SK-N-SH (cell line): ENCODE measurements at regions not wholly inside any gene's neighbourhood (a gene's known extent, or its start where the extent isn't known, plus 50 kb on each side); places are given as distances from the start of the nearest gene placed in this dataset.

Source experiments
- CTCF ChIA-PET: fragments of 300-600, 350-600 bp; formaldehyde crosslinking; extraction: SDS; loops from one replicate; lab custom pipeline; 2021; lab: Yijun Ruan, JAX
- POLR2A ChIA-PET: fragments of 350-600 bp; sonication (Branson Sonifier 250); formaldehyde crosslinking; extraction: SDS; loops from one replicate; lab custom pipeline; 2020; ENCODE audit warnings: antibody characterized with exemption, inconsistent platforms; lab: Yijun Ruan, JAX
- DNase-seq: peaks from one replicate; pipeline ENCODE4 v3.0.0; 2012
- H2AFZ ChIP-seq: fragments of 200-600 bp; sonication (generic); 2 replicates; pipeline ENCODE4 v1.8.1; 2016; ENCODE audit warnings: antibody characterized with exemption, mild to moderate bottlenecking, low read depth
- H3F3A ChIP-seq: fragments of 200-600 bp; sonication (generic); replicated peaks from 2 replicates; pipeline ENCODE3; 2016; ENCODE audit warnings: antibody characterized with exemption, mild to moderate bottlenecking; ENCODE audit not compliant: insufficient read depth
- H3K27ac ChIP-seq, 2 experiments: fragments of 200-500 bp in 1 of 2; fragments of 200-600 bp in 1 of 2; sonication (Bioruptor generic) in 1 of 2; sonication (generic), shearing (Covaris generic) in 1 of 2; 2 replicates each; pipeline versions ENCODE4 v1.5.1 to v1.6.1; 2014 to 2016; ENCODE audit warnings: low read depth in 2 of 2, inconsistent platforms in 1 of 2, low read length in 1 of 2, mild to moderate bottlenecking in 1 of 2, mixed read lengths in 1 of 2
- H3K27me3 ChIP-seq: fragments of 200-600 bp; sonication (generic), shearing (Covaris generic); 2 replicates; pipeline ENCODE4 v1.6.1; 2016; ENCODE audit warnings: mixed run types; ENCODE audit not compliant: insufficient read depth
- H3K36me3 ChIP-seq, 2 experiments: fragments of 200-500 bp in 1 of 2; fragments of 200-600 bp in 1 of 2; sonication (Bioruptor generic) in 1 of 2; sonication (generic) in 1 of 2; replicated peaks in 1 of 2; 2 replicates each; pipeline versions ENCODE3 to v1.5.1; 2014 to 2016; ENCODE audit warnings: low read length in 1 of 2, mild to moderate bottlenecking in 1 of 2; ENCODE audit not compliant: insufficient read depth in 2 of 2, control insufficient read depth in 1 of 2
- H3K4me1 ChIP-seq, 2 experiments: fragments of 200-500 bp in 1 of 2; fragments of 200-600 bp in 1 of 2; sonication (Bioruptor generic) in 1 of 2; sonication (generic), shearing (Covaris generic) in 1 of 2; 2 replicates each; pipeline versions ENCODE4 v1.5.1 to v1.6.1; 2014 to 2016; ENCODE audit warnings: low read depth in 1 of 2, low read length in 1 of 2, mixed run types in 1 of 2; ENCODE audit not compliant: insufficient read depth in 2 of 2, control insufficient read depth in 1 of 2
- H3K4me2 ChIP-seq: fragments of 200-600 bp; sonication (generic), shearing (Covaris generic); 2 replicates; pipeline ENCODE4 v1.6.1; 2017; ENCODE audit warnings: mixed run types
- H3K4me3 ChIP-seq, 2 experiments: fragments of 200-500 bp in 1 of 2; fragments of 200-600 bp in 1 of 2; sonication (Bioruptor generic) in 1 of 2; sonication (generic), shearing (Covaris generic) in 1 of 2; 2 replicates each; pipeline versions ENCODE4 v1.5.1 to v1.8.1; 2014 to 2016; ENCODE audit warnings: low read depth in 2 of 2, inconsistent platforms in 1 of 2, low read length in 1 of 2, mild to moderate bottlenecking in 1 of 2, mixed read lengths in 1 of 2, moderate library complexity in 1 of 2
- H3K79me2 ChIP-seq: fragments of 200-600 bp; sonication (generic); 2 replicates; pipeline ENCODE4 v1.8.1; 2017; ENCODE audit warnings: mild to moderate bottlenecking; ENCODE audit not compliant: insufficient read depth
- H3K9ac ChIP-seq: fragments of 200-600 bp; sonication (generic); 2 replicates; pipeline ENCODE4 v1.6.1; 2017; ENCODE audit warnings: mixed run types
- H3K9me2 ChIP-seq: fragments of 200-600 bp; sonication (generic); 2 replicates; pipeline ENCODE4 v1.6.1; 2017; ENCODE audit warnings: mixed run types
- H3K9me3 ChIP-seq: fragments of 200-600 bp; sonication (generic); 2 replicates; pipeline ENCODE4 v1.6.1; 2017; ENCODE audit warnings: mixed run types, mild to moderate bottlenecking, moderate library complexity
- H4K20me1 ChIP-seq: fragments of 200-600 bp; sonication (generic); 2 replicates; pipeline ENCODE4 v1.6.1; 2017; ENCODE audit warnings: mild to moderate bottlenecking, mixed run types; ENCODE audit not compliant: insufficient read depth
- CHD2 ChIP-seq: fragments of 150-350 bp; IDR thresholded peaks from 2 replicates; pipeline ENCODE4 v1.6.1; 2018; ENCODE audit warnings: low read length; ENCODE audit not compliant: partially characterized antibody
- CTCF ChIP-seq: fragments of 200-600 bp; sonication (generic); IDR thresholded peaks from 2 replicates; pipeline ENCODE4 v1.6.1; 2017; ENCODE audit warnings: antibody characterized with exemption, mild to moderate bottlenecking, moderate library complexity
- EZH2phosphoT487 ChIP-seq: fragments of 200-600 bp; sonication (generic); IDR thresholded peaks from 2 replicates; pipeline ENCODE4 v1.6.1; 2017; ENCODE audit warnings: low read depth, mixed run types, mild to moderate bottlenecking, antibody characterized with exemption, moderate library complexity, borderline replicate concordance
- IRF3 ChIP-seq: fragments of 150-350 bp; IDR thresholded peaks from 2 replicates; pipeline ENCODE4 v1.6.1; 2016; ENCODE audit warnings: mild to moderate bottlenecking, low read depth, low read length
- JUND ChIP-seq: IDR thresholded peaks from 2 replicates; pipeline ENCODE4 v1.4.0; 2012
- MAX ChIP-seq: IDR thresholded peaks from 2 replicates; pipeline ENCODE4 v1.4.0; 2012; ENCODE audit warnings: low read depth
- MEF2A ChIP-seq: IDR thresholded peaks from 2 replicates; pipeline ENCODE4 v1.4.0; 2012; ENCODE audit warnings: low read depth, borderline replicate concordance
- NRF1 ChIP-seq: IDR thresholded peaks from 2 replicates; pipeline ENCODE4 v1.6.1; 2012; ENCODE audit warnings: low read depth, mild to moderate bottlenecking, low read length
- PBX3 ChIP-seq: IDR thresholded peaks from 2 replicates; pipeline ENCODE4; 2012
- RAD21 ChIP-seq: IDR thresholded peaks from 2 replicates; pipeline ENCODE4 v1.6.1; 2012; ENCODE audit warnings: mild to moderate bottlenecking, low read length
- REST ChIP-seq: IDR thresholded peaks from 2 replicates; pipeline ENCODE4 v1.6.1; 2012; ENCODE audit warnings: mild to moderate bottlenecking, low read depth, low read length, moderate library complexity
- RFX5 ChIP-seq: IDR thresholded peaks from 2 replicates; pipeline ENCODE4 v1.6.1; 2012; ENCODE audit warnings: mild to moderate bottlenecking, improper control_type of control experiment, low read length
- SIN3A ChIP-seq: IDR thresholded peaks from 2 replicates; pipeline ENCODE4 v1.6.1; 2012; ENCODE audit warnings: low read depth, mild to moderate bottlenecking, low read length, moderate library complexity, borderline replicate concordance
- USF1 ChIP-seq: IDR thresholded peaks from 2 replicates; pipeline ENCODE4 v1.4.0; 2012; ENCODE audit warnings: low read depth, borderline replicate concordance
- YY1 ChIP-seq: IDR thresholded peaks from 2 replicates; pipeline ENCODE4 v1.4.0; 2012; ENCODE audit warnings: low read depth, mild to moderate bottlenecking
- WGBS: methylation state at CpG from one replicate; pipeline ENCODE4 v1.1.6; 2017; ENCODE audit warnings: low lambda C conversion rate; 5-methylcytosine and 5-hydroxymethylcytosine counted together

GRCh38 chr10:83952314-83952713 is 187.0 kb upstream of the GHITM start:
- H3F3A ChIP-seq: no peaks in the 10 kb centered on the region

More at GRCh38 chr10:83952314-83952713, 187.0 kb upstream of the GHITM start:
- H3K4me2 ChIP-seq: no peak overlapping the region
- H3K79me2 ChIP-seq: no peaks in the 10 kb centered on the region
- TF ChIP-seq CTCF: no peak
- no peak for TF ChIP-seq REST
- no peak for TF ChIP-seq MEF2A
- no peak for TF ChIP-seq USF1
- TF ChIP-seq MAX: no peak
- TF ChIP-seq RFX5: no peak
- TF ChIP-seq IRF3: no peak
- TF ChIP-seq SIN3A: no peak
- TF ChIP-seq EZH2phosphoT487: no peak
- no peak for TF ChIP-seq CHD2
- no peak for TF ChIP-seq RAD21
- TF ChIP-seq PBX3: no peak
- TF ChIP-seq NRF1: no peak
- TF ChIP-seq YY1: no peak
- no peak for TF ChIP-seq JUND
- TF ChIP-seq, all 33 proteins: peak for 0
- WGBS: 19% methylated on average over 1 of the region's 1 CpG
- Histone ChIP-seq H3K4me3 (no peak overlapping the region), H3K4me1 (peaks cover 0 to 11% of the 10 kb centered on the region in 2 experiments; a peak in 1 of 4 replicates), H3K27me3 (no peaks in the 10 kb centered on the region), H3K9me3 (no peaks in the 10 kb centered on the region), H3K9ac (no peak overlapping the region), H3K9me2 (no peaks in the 10 kb centered on the region), H4K20me1 (no peaks in the 10 kb centered on the region), H3K27ac (no peak overlapping the region), H2AFZ (no peak overlapping the region), H3K36me3 (no peaks in the 10 kb centered on the region)
- ChIA-PET CTCF (interaction anchor here (1.6 kb wide), 1 partner anchor 9 kb away, joined by 4 read pairs; no protein-coding TSS in a partner anchor), POLR2A (interaction anchor here (0.6 kb wide), 1 partner anchor 187 kb away, joined by 3 read pairs; the partner anchor contains the start of gene GHITM)
- DNase-seq: no peak
